ENCODE measurements at regions not wholly inside any gene's neighbourhood (a gene's known extent, or its start where the extent isn't known, plus 50 kb on each side); places are given as distances from the start of the nearest gene placed in this dataset.

DNA sequence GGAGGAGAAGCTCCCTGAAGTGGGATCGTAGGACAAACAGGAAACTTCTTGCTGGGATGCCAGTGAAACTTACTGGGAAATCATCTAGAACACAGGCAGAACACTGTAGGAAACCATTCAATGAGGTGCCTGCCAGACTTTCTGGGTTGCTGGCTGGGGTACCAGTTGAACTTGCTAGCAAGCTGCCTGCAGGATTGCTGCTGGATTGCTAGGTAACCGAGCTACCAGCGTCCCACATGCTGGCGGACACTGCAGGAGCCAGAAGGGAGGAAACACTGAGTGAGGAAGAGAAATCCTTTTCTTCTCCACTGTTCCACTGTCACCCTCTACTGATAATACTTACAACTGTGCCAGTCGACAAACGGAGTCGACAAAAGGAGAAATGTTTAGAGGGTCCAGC is 91.3 kb upstream of the SLC35B3 start:
- DNase-seq, result no peak
- ATAC-seq, result no peak
- Mint-ChIP-seq H3K27me3 (no peaks in the 10 kb centered on the region), H3K9me3 (peaks cover 5 to 6% of the 10 kb centered on the region in 2 donors), H3K4me1 (no peaks in the 10 kb centered on the region), H3K4me3 (no peak overlapping the region), H3K27ac (no peak overlapping the region)

DNA sequence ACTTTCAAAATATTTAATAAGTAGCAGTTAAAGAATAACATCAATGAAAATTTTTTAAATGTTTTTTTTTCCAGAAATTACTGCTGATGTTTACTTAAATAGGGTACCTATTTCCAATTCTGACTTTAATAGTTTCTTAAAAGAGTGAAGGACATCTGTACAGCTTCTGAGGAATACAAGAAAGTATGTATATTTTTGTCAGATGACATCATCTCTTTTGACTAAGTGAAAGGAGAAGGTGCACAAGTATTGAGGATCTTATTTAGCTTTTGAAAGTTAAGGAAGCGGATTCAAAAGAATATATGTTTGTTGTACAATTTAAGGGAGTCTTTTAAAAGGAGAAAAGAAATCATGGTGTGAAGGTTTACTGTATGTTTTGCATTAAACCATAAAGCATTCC is 90.0 kb upstream of the SLC35B3 start:
- H3K4me1 Mint-ChIP-seq, result no peaks in the 10 kb centered on the region
- H3K9me3 Mint-ChIP-seq, result peaks cover 12% of the 10 kb centered on the region in 2 donors
- no peak overlapping the region for H3K27ac Mint-ChIP-seq
- DNase-seq, result no peak
- no peak for ATAC-seq
- no peak overlapping the region for H3K4me3 Mint-ChIP-seq
- no peaks in the 10 kb centered on the region for H3K27me3 Mint-ChIP-seq

DNA sequence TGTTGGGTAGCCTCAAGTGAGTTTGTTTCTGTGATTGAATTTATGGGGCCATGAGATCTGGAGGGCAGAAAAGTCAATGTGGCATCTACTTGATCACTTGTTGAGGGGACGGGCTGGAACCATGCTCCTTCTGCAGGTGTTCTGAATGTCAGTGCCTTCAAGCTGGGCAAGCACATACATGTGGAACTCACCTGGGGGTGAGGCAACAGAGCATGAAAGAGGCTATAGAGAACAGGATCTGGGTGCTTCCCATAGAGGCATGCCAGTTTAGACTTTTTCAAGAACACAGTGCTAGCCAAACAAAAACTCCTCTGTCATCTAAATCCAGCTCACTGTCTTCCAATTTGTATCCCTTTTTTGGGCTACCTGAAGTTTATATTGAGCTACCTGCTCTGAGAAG is 77.8 kb upstream of the SLC35B3 start:
- Mint-ChIP-seq H3K4me3 (no peak overlapping the region), H3K9me3 (no peaks in the 10 kb centered on the region), H3K27ac (no peak overlapping the region), H3K4me1 (no peaks in the 10 kb centered on the region), H3K27me3 (peaks cover 8% of the 10 kb centered on the region)
- ATAC-seq, result no peak
- no peak for DNase-seq

DNA sequence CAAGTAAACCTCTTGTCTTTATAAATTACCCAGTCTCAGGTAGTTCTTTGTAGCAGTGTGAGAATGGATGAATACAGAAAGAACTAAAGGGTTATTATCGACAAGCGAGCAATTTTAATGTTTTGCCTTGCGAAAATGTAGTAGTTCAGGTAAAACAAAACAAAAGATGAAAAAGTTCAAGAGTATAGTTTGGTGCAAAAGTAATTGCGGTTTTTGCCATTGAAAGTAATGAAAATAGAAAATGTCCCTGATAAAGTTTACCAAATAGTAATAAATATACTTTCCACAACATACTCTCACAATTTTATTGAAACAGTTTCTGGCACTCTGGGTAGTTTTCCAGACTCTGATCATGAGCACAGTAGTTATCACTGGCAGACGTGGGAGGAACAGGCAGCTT is 71.9 kb upstream of the SLC35B3 start:
- Mint-ChIP-seq H3K27ac (no peak overlapping the region), H3K9me3 (no peaks in the 10 kb centered on the region), H3K27me3 (peaks cover 15% of the 10 kb centered on the region), H3K4me1 (no peaks in the 10 kb centered on the region), H3K4me3 (no peak overlapping the region)
- DNase-seq, result no peak
- no peak for ATAC-seq

DNA sequence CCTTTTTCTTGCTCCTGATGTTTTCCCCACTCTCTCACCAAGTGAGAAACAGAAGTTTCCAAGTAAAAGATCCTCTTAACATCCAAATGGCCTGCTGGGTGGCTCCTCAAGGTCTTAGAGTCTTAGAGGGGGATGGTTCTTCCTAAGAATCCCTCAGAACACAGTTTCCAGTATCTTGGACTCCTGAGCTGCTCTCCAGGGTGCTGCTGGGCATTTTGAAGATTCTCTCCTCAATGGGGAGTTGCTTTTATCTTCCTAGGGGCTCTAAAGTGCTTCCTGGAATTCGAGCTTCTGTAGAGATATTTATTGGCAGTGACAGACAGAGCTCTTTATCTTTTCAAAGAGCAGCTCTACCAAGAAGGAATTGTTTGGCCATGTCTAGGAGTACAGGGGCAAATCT is 70.8 kb upstream of the SLC35B3 start:
- Mint-ChIP-seq H3K9me3 (no peaks in the 10 kb centered on the region), H3K27me3 (peaks cover 15% of the 10 kb centered on the region), H3K4me1 (no peaks in the 10 kb centered on the region), H3K4me3 (no peak overlapping the region), H3K27ac (peak overlapping the region in 1 of 2 donors; percentile 5)
- DNase-seq, result no peak
- no peak for ATAC-seq

DNA sequence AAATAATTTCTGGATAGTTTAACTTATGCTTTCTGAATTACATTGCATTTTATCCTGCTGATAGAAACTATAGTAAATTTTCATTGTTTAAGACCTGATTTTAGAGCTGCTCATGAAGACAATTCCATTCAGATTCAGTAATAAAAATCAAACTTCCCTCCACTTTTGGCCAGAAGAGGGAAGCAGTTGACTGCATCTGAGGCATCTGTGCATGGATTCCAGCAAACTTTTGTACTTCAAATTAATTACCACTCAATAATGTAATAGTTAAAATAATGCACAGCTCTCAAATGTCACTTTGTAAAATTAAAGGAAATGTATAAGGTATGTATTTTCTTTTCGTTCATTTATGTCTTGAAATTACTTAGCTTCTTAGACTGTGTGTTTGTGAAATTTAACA is 64.2 kb upstream of the SLC35B3 start:
- no peak for DNase-seq
- no peak for ATAC-seq
- H3K4me3 Mint-ChIP-seq, result no peak overlapping the region
- H3K9me3 Mint-ChIP-seq, result no peaks in the 10 kb centered on the region
- no peaks in the 10 kb centered on the region for H3K4me1 Mint-ChIP-seq
- peaks cover 9% of the 10 kb centered on the region for H3K27me3 Mint-ChIP-seq
- no peak overlapping the region for H3K27ac Mint-ChIP-seq

DNA sequence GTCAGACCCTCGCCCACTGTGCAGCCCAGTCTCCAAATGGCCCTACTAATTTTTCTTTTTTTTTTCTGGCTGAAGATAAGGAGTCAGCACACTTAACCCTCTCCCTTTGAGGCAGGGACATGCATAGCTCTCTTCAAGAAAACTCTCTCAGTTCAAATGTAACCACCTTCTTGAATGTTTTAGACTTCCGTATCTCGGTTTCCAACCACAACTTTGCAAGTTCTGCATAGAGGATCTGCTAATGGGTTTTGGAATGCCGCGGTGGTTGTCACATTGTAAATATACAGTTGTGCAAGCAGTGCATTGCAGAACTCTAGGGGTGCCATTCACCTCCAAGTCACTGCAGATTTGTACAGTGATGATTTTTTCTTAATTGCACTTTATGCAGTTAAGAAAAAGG is 59.4 kb upstream of the SLC35B3 start:
- Mint-ChIP-seq H3K27ac (no peak overlapping the region), H3K27me3 (no peaks in the 10 kb centered on the region), H3K4me3 (no peak overlapping the region), H3K9me3 (no peaks in the 10 kb centered on the region), H3K4me1 (no peaks in the 10 kb centered on the region)
- DNase-seq, result no peak
- ATAC-seq, result no peak

DNA sequence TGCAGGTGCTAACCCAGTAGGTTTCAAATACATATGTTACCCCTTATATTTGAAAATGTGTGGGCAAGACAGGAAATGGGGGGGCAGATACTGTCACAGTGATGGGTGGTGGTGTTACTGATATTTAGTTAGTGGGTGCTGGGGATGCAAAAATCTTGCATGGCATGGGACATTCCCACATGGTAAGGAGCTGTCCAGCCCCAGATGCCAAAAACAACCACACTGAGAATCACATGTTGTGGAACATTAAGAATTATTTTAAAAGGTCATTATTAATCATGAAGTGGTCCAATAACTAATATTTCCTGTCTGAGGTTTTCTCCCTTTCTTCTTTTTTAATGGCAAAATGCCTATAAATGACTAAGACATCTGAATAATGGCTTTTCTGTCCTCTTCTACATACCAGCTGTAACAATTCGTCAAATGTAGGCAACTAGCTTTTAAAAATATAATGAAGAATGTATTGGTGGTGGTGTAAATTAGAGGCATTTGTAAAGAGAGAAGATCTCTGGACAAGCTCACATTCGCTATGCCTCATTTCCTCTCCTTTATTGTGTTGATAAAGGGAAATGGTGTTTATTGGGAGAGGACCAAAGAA is 57.3 kb upstream of the SLC35B3 start:
- DNase-seq (no peak), ATAC-seq (no peak)
- H3K27ac Mint-ChIP-seq, result no peak overlapping the region
- no peaks in the 10 kb centered on the region for H3K4me1 Mint-ChIP-seq
- no peaks in the 10 kb centered on the region for H3K27me3 Mint-ChIP-seq
- H3K9me3 Mint-ChIP-seq, result no peaks in the 10 kb centered on the region
- H3K4me3 Mint-ChIP-seq, result no peak overlapping the region

All from stimulated activated naive CD8-positive, alpha-beta T cell treated with anti-CD3 and anti-CD28 coated beads, Interleukin-15, amount 100 ng/mL, for 72 hours (primary cell).